ENCODE measurements at regions not wholly inside any gene's neighbourhood (a gene's known extent, or its start where the extent isn't known, plus 50 kb on each side); places are given as distances from the start of the nearest gene placed in this dataset.

DNA sequence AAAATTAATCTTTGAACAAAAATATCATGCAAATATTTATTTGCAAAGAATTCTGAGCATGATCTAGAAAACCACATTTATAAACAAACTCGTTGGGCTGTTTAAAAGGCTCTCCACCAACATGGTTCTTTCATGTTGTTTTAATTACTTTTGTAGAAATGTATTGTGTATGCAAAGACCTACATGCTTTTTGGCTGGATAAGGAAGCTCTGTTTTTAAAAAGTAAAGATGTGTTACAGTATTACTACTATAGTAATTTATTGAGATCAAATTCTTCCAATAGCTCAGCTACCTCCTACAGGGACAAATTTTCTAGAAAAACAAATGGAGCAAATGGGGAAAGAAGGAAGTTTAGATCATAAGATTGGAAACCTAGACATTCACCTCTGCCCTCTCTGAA is 177.5 kb upstream of the TTC29 start:
- no peak for DNase-seq
- TF ChIP-seq, protein P1, sequence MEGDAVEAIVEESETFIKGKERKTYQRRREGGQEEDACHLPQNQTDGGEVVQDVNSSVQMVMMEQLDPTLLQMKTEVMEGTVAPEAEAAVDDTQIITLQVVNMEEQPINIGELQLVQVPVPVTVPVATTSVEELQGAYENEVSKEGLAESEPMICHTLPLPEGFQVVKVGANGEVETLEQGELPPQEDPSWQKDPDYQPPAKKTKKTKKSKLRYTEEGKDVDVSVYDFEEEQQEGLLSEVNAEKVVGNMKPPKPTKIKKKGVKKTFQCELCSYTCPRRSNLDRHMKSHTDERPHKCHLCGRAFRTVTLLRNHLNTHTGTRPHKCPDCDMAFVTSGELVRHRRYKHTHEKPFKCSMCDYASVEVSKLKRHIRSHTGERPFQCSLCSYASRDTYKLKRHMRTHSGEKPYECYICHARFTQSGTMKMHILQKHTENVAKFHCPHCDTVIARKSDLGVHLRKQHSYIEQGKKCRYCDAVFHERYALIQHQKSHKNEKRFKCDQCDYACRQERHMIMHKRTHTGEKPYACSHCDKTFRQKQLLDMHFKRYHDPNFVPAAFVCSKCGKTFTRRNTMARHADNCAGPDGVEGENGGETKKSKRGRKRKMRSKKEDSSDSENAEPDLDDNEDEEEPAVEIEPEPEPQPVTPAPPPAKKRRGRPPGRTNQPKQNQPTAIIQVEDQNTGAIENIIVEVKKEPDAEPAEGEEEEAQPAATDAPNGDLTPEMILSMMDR (IDR thresholded peaks at IDR 0.05; ENCODE audit: low read depth, low read length) = no peak
- Histone ChIP-seq H3K4me3 (ENCODE audit: low read depth, low read length) (no peak overlapping the region), H3K36me3 (no peaks in the 10 kb centered on the region), H3K27me3 (no peaks in the 10 kb centered on the region), H3K9me3 (no peaks in the 10 kb centered on the region), H3K4me1 (no peaks in the 10 kb centered on the region)

DNA sequence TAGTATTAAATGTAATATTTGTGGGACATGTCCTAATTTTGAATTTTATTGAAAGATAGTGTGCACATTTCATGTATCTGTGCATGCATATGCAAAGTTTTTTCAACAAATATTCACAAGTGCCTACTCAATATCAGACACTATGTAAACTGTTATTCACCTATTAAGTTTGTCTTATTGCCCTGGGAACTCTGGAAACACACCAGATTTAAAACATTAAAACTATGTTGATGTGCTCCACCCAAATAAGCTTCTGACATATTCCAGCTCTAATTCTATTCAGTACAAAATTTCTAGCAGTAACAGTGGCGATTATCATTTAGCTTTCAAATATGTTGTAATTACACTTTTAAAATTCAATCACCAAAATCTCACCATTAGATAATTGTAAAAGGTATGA is 183.1 kb upstream of the TTC29 start:
- H3K27me3 ChIP-seq = no peaks in the 10 kb centered on the region
- no peak overlapping the region for H3K4me3 ChIP-seq (ENCODE audit: low read depth, low read length)
- H3K4me1 ChIP-seq = no peaks in the 10 kb centered on the region; the same call in 1 of the 2 replicates
- TF ChIP-seq, protein P1 (IDR thresholded peaks at IDR 0.05; ENCODE audit: low read depth, low read length) = no peak
- H3K9me3 ChIP-seq = no peaks in the 10 kb centered on the region
- no peaks in the 10 kb centered on the region for H3K36me3 ChIP-seq
- no peak for DNase-seq

DNA sequence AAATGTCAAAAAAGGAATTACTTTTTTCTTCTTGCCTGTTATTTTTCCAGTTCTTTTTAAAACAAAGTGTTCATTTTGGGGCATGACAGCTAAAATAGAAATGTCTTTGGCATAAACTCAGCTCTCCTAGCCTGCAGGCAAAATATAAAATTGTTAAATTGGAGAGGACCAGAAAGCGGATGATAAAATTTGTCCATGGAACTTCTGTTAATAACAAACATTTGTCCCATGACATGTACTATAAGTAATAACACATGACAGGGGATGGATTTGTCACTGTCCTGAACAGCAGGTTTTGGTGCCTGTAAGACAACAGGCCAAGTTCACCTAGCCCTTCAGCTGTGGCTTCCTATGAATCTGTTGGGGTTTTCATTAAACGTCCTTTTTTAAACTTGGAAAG is 184.0 kb upstream of the TTC29 start:
- no peaks in the 10 kb centered on the region for H3K27me3 ChIP-seq
- TF ChIP-seq, protein P1 (IDR thresholded peaks at IDR 0.05; ENCODE audit: low read depth, low read length) = no peak
- no peaks in the 10 kb centered on the region for H3K9me3 ChIP-seq
- no peaks in the 10 kb centered on the region; the same call in 1 of the 2 replicates for H3K4me1 ChIP-seq
- DNase-seq = no peak
- H3K36me3 ChIP-seq = no peaks in the 10 kb centered on the region
- H3K4me3 ChIP-seq (ENCODE audit: low read depth, low read length) = no peak overlapping the region

DNA sequence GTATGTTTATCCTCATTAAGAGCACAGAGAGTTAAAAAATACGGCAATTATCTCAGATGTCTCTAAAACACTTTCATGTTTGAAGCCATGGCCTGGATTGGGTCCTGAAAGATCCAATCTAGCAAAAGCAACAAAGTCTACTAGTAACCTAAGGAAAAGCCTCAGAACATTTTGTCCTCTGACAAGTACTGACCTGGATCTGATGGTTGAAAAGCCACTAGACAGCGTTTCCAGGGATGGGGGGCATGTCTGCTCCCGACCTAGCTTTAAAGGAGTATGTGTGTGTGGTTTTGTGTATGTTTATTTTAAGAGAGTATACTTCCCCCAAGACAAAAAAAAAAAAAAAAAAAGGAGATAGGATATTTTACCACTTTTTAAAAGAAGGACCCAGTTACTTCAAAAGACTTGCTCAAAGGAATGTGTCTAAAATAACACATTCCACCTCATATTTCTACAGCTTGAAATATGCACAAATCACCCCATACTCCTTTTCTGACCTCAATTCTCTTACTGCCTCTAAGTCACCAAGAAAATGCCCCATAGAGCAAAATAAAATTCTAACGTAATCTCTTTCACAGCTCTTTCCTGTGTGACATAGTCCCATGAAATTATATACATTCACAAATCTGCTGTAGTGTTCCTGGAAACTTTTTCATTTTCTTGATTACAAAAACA is 189.0 kb upstream of the TTC29 start:
- H3K36me3 ChIP-seq = no peaks in the 10 kb centered on the region
- no peaks in the 10 kb centered on the region for H3K9me3 ChIP-seq
- H3K4me3 ChIP-seq (ENCODE audit: low read depth, low read length) = no peak overlapping the region
- no peak for DNase-seq
- H3K27me3 ChIP-seq = no peaks in the 10 kb centered on the region
- TF ChIP-seq, protein P1 (IDR thresholded peaks at IDR 0.05; ENCODE audit: low read depth, low read length) = no peak
- H3K4me1 ChIP-seq = no peaks in the 10 kb centered on the region

DNA sequence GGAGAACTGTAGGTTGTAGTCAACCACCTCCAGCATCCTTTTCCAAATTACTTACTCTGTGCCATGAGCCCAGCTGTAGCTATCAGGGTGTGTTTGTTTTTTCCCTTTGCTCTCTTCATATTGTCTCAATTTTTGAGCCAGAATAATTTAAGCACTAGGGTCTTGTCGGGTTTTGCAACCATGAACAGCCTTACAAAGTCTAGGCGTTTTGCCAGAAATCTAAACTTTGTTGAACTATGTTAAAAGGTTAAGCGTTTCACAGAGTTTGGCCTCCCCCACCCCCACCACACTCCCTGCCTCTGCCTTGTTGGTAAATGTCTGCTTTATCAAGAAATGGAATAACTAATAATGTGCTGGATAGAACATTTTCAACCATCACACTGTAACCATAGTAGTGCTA is 190.6 kb upstream of the TTC29 start:
- no peak overlapping the region for H3K4me3 ChIP-seq (ENCODE audit: low read depth, low read length)
- no peaks in the 10 kb centered on the region for H3K9me3 ChIP-seq
- H3K36me3 ChIP-seq = no peaks in the 10 kb centered on the region
- DNase-seq = no peak
- TF ChIP-seq, protein P1 (IDR thresholded peaks at IDR 0.05; ENCODE audit: low read depth, low read length) = no peak
- H3K4me1 ChIP-seq = no peaks in the 10 kb centered on the region
- no peaks in the 10 kb centered on the region for H3K27me3 ChIP-seq

DNA sequence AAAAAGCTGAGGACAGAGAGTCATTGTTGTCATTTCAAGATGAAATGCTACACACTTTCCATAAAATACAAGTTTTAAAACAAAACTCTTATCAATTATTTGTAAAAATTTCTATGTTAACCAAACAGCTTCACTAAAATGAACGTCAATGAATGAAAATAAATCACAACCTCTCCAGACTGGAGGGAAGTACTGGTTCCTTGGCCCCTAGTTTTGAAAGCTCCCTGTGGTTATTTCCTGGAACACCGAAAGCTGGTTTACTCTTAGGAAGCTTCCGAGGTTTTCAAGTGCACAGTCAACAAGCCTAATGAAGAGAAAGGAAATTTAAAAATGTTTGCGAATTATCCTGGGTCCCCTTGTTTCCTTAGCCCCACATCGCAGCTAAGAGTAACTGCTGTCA is 191.1 kb upstream of the TTC29 start:
- H3K4me3 ChIP-seq (ENCODE audit: low read depth, low read length) = no peak overlapping the region
- no peaks in the 10 kb centered on the region for H3K27me3 ChIP-seq
- H3K36me3 ChIP-seq = no peaks in the 10 kb centered on the region
- no peaks in the 10 kb centered on the region for H3K4me1 ChIP-seq
- H3K9me3 ChIP-seq = no peaks in the 10 kb centered on the region
- TF ChIP-seq, protein P1 (IDR thresholded peaks at IDR 0.05; ENCODE audit: low read depth, low read length) = no peak
- no peak for DNase-seq

All from BE2C (cell line).